ENCODE measurements at regions not wholly inside any gene's neighbourhood (a gene's known extent, or its start where the extent isn't known, plus 50 kb on each side); places are given as distances from the start of the nearest gene placed in this dataset.

GRCh38 chr2:9137379-9138150 is 69.0 kb upstream of the ASAP2 start:
- DNase-seq (ENCODE audit: low read depth in 2 of 2): no peak

DNA sequence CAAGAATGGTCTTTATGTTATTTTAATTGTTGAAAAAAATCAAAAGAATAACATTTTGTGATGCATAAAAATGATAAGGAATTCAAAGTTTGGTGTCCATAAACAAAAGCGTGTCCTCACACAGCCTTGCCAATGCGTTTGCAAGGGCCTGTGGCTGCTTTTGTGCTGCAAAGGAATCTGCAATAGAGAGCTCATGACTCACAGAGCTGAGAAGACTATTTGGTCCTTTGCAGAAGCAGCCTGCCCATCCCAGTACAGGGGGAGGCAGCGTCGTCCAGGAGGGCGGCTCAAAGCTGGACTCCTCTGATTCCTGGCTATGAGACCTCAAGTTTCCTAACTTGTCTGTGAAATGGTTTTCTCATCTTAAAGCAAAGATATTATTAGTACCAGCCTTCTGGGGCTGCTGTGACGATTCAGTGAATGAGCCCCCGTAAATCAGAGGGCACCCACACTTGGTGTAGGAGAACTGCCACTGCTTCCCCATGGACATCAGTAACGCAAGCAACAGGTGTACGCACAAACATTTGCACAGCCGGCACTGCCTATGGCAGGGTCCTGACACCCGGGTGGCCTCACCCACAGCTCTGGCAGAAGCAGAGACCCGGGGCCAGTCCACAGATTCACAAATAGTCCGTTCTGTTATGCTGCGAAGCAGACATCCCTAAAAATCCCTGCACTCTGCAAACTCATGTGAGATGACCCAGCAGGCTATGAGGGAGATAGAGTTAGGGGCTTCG is 70.6 kb upstream of the ASAP2 start:
- DNase-seq (ENCODE audit: low read depth in 2 of 2): no peak

GRCh38 chr2:9127316-9127715 is 79.3 kb upstream of the ASAP2 start:
- DNase-seq (ENCODE audit: low read depth in 2 of 2): no peak

DNA sequence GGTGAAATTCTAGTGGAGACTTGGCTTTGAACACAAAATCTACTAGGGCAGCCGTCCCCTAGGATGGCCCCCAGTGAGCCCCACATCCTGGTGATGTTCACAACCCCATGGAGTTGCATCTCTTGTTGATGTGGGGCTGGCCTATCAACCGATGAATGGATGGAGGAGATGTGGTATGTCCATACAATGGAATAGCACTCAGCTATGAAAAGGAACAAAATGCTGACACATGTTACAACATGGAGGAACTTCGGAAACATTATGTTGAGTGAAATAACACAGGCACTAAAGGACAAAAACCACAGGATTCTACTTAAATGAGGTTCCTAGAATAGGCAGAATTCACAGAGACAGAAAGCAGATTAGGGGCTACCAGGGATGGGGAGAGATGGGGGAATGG is 80.1 kb upstream of the ASAP2 start:
- DNase-seq (ENCODE audit: low read depth in 2 of 2): no peak

- DNase-seq (ENCODE audit: low read depth in 2 of 2): no peak
Measured at GRCh38 chr2:9124231-9124741, 82.3 kb upstream of the ASAP2 start.

GRCh38 chr2:9123069-9123468 is 83.5 kb upstream of the ASAP2 start:
- DNase-seq (ENCODE audit: low read depth in 2 of 2): no peak

DNA sequence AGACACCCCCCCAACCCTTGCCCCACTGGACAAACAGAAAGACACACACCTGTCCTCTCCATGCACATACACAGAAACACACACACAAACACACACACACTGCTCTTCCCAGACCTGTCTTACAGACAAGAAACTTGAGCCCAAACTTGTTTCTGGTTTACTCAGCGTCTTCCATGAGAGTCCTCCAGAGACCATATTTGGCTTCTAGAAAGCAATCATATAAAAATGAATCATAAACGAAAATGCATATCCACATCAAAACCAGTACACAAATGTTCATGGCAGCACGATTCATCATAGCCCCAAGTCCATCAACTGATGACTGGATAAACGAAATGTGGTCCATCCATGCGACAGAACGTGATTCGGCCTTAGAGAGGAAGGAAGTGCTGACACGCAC is 84.2 kb upstream of the ASAP2 start:
- DNase-seq (ENCODE audit: low read depth in 2 of 2): no peak

GRCh38 chr2:9118383-9118960 is 88.1 kb upstream of the ASAP2 start:
- DNase-seq (ENCODE audit: low read depth in 2 of 2): no peak

GRCh38 chr2:9115229-9115628 is 91.4 kb upstream of the ASAP2 start:
- no peak for DNase-seq (ENCODE audit: low read depth in 2 of 2)

GRCh38 chr2:9114458-9114857 is 92.2 kb upstream of the ASAP2 start:
- DNase-seq (ENCODE audit: low read depth in 2 of 2): no peak

DNA sequence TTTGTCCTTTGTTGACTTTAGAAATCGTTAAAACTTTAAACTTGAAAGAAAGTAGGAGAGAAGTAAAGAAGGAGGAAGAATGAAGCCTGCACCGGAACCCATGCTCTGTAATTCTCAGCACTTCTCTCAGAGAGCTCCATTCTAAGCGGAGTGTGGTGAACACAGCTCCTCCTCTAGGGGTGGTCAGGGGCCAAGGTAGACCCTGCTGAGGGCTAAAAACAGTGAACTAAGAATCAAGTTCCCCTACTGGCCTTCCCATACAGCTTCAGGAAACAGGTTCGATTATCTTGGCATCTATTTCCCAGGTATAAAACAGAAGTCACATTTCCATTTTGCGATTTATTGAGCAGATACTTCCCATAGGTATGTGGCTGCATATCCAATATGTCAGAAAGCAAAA is 92.7 kb upstream of the ASAP2 start:
- no peak for DNase-seq (ENCODE audit: low read depth in 2 of 2)

- no peak for DNase-seq (ENCODE audit: low read depth in 2 of 2)
Measured at GRCh38 chr2:9113262-9113661, 93.3 kb upstream of the ASAP2 start.

GRCh38 chr2:9112079-9112721 is 94.4 kb upstream of the ASAP2 start:
- DNase-seq (ENCODE audit: low read depth in 2 of 2): no peak

- DNase-seq (ENCODE audit: low read depth in 2 of 2): no peak
Measured at GRCh38 chr2:9110893-9111569, 95.6 kb upstream of the ASAP2 start.

DNA sequence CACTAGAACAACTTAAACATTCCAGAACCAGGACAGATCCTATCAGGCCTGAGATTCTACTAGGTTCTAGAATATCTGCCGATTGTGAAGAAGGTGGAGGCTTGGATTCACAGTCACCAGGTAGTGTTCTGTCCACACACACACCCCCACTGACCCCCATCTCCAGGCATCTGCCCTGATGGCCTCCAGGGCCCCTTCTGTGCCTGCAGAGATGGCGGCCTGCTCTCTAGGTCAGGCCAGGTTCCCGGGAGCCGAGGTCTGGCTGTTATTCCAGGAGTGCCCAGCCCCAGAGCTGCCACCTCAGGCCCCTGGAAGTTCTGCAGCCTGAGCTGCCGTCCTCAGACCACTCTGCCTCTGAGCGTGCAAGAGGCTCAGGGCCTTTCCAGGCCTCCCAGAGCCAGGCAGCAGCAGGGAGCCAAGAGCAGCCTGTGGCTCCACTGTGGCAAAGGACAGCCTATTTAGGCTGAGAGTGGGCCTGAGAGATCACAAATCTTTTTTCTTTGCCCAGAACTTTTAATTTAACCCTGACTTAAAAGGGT is 96.2 kb upstream of the ASAP2 start:
- no peak for DNase-seq (ENCODE audit: low read depth in 2 of 2)

DNA sequence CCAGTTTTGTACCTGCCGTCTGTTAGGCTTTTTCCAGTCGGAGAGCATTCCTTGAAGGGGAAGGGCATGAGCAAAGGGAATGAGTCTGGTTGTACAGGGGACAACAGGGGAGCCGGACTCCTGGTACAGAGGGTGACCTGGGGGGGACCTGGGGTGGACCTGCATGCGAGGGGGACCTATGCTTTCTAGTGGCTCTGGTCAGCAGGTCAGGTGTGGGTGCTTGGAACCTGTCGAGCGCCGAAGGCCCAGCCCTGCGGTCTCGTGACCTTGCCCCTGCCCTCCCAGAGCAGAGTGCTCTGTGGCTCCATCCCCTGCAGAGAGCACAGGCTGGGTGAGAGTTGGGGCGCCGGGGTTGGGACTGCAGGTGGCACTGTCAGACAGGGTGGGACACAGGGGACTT is 96.7 kb upstream of the ASAP2 start:
- DNase-seq (ENCODE audit: low read depth in 2 of 2): no peak

- DNase-seq (ENCODE audit: low read depth in 2 of 2): no peak
Measured at GRCh38 chr2:9108210-9108967, 98.2 kb upstream of the ASAP2 start.

GRCh38 chr2:9107168-9108025 is 99.2 kb upstream of the ASAP2 start:
- DNase-seq (ENCODE audit: low read depth in 2 of 2): no peak

DNA sequence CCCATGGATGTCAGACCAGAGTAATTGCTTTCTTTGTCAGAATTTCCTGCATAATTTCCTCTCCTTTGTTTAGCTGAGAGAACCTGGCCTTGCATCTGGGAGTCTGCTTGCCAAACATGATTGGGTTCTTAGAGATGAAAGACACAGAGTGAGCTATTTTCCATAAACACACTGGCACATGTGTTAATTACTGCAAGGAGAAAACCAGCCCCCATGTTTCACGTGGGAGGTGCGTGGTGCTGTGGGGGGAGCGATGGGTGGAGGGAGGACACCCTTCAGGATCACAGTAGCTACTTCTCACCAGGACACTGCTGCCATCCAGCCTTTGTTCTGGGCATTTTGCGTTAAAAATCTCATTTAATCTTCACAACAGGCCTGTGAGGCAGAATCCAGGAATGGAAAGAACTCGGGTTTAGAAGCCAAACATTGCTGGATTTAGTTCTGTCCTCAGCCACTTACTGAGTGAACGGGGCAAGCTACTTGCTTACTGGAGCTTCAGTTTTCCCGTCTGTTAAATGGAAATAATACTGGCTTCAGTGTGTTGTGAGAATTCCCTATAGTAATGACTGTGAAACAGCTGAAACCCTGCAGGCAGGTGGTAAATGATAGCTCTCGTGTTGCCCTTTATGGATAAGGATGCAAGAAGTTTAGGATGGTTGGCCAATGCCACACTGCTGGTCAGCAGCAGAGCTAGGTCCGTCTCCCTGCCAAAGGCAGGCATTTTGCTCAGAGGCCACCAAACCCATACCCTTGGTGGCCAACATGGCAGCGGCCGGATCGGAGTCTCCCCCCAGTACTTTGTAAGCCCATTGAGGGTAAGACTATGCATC is 100.1 kb upstream of the ASAP2 start:
- DNase-seq (ENCODE audit: low read depth in 2 of 2): no peak
